ENCODE measurements at regions not wholly inside any gene's neighbourhood (a gene's known extent, or its start where the extent isn't known, plus 50 kb on each side); places are given as distances from the start of the nearest gene placed in this dataset.

- DNase-seq (ENCODE audit: low read depth): no peak
These were observed 359.3 kb downstream of the TMX3 start for GRCh38 chr18:68355637-68356036.

- DNase-seq (ENCODE audit: low read depth): no peak
These were observed 360.7 kb downstream of the TMX3 start for GRCh38 chr18:68354176-68354575.

GRCh38 chr18:68342039-68342659 is 372.8 kb downstream of the TMX3 start:
- no peak for DNase-seq (ENCODE audit: low read depth)

- no peak for DNase-seq (ENCODE audit: low read depth)
These were observed 374.3 kb downstream of the TMX3 start for GRCh38 chr18:68340606-68341005.

- no peak for DNase-seq (ENCODE audit: low read depth)
These were observed 384.2 kb downstream of the TMX3 start for GRCh38 chr18:68330658-68331057.

GRCh38 chr18:68323921-68324320 is 391.0 kb downstream of the TMX3 start:
- no peak for DNase-seq (ENCODE audit: low read depth)

GRCh38 chr18:68316636-68317035 is 398.3 kb downstream of the TMX3 start:
- no peak for DNase-seq (ENCODE audit: low read depth)

- no peak for DNase-seq (ENCODE audit: low read depth)
These were observed 400.5 kb downstream of the TMX3 start for GRCh38 chr18:68314403-68314802.

- no peak for DNase-seq (ENCODE audit: low read depth)
These were observed 413.5 kb downstream of the TMX3 start for GRCh38 chr18:68301441-68301840.

- no peak for DNase-seq (ENCODE audit: low read depth)
These were observed 415.0 kb downstream of the TMX3 start for GRCh38 chr18:68299906-68300305.

- no peak for DNase-seq (ENCODE audit: low read depth)
These were observed 416.6 kb downstream of the TMX3 start for GRCh38 chr18:68298330-68298729.

- DNase-seq (ENCODE audit: low read depth): no peak
These were observed 426.5 kb downstream of the TMX3 start for GRCh38 chr18:68288408-68288807.

GRCh38 chr18:68284236-68284780 is 430.6 kb downstream of the TMX3 start:
- DNase-seq (ENCODE audit: low read depth): no peak

- no peak for DNase-seq (ENCODE audit: low read depth)
These were observed 431.1 kb downstream of the TMX3 start for GRCh38 chr18:68283834-68284233.

GRCh38 chr18:68282232-68282631 is 432.7 kb downstream of the TMX3 start:
- no peak for DNase-seq (ENCODE audit: low read depth)

GRCh38 chr18:68275616-68276015 is 439.3 kb downstream of the TMX3 start:
- no peak for DNase-seq (ENCODE audit: low read depth)

GRCh38 chr18:68270017-68270416 is 444.9 kb downstream of the TMX3 start:
- DNase-seq (ENCODE audit: low read depth): no peak

- no peak for DNase-seq (ENCODE audit: low read depth)
These were observed 447.3 kb downstream of the TMX3 start for GRCh38 chr18:68267583-68267982.

- DNase-seq (ENCODE audit: low read depth): no peak
These were observed 451.4 kb downstream of the TMX3 start for GRCh38 chr18:68263481-68263880.

GRCh38 chr18:68262690-68263294 is 452.1 kb downstream of the TMX3 start:
- DNase-seq (ENCODE audit: low read depth): no peak

GRCh38 chr18:68256418-68257067 is 458.4 kb downstream of the TMX3 start:
- no peak for DNase-seq (ENCODE audit: low read depth)

- no peak for DNase-seq (ENCODE audit: low read depth)
These were observed 470.1 kb downstream of the TMX3 start for GRCh38 chr18:68244786-68245185.

GRCh38 chr18:68241881-68242280 is 473.0 kb downstream of the TMX3 start:
- DNase-seq (ENCODE audit: low read depth): no peak

Data from forelimb muscle (tissue), 1 donor.